CD14-positive monocyte (primary cell): ENCODE measurements at regions not wholly inside any gene's neighbourhood (a gene's known extent, or its start where the extent isn't known, plus 50 kb on each side); places are given as distances from the start of the nearest gene placed in this dataset.

Source experiments
- DNase-seq, 3 donors: peaks; one replicate each; pipeline ENCODE4 v3.0.0-alpha.2; 2011 to 2022
- H2AFZ ChIP-seq: 2 replicates; pipeline ENCODE4 v1.6.0; 2012; ENCODE audit warnings: mild to moderate bottlenecking, low read depth, low read length, inconsistent platforms; ENCODE audit not compliant: insufficient read depth, poor library complexity, severe bottlenecking
- H3K27ac ChIP-seq, 2 donors: 1 replicate in 1 of 2; 2 replicates in 1 of 2; pipeline ENCODE4 v1.5.1; 2012 to 2013; ENCODE audit warnings: low read length in 2 of 2, control low read depth in 1 of 2, inconsistent platforms in 1 of 2, low read depth in 1 of 2, mild to moderate bottlenecking in 1 of 2
- H3K27me3 ChIP-seq, 2 donors: one replicate each; pipeline versions ENCODE4 v1.6.0 to v1.6.1; 2011 to 2013; ENCODE audit warnings: low read length in 2 of 2; ENCODE audit not compliant: control insufficient read depth in 2 of 2, insufficient read depth in 2 of 2
- H3K36me3 ChIP-seq, 2 donors: replicated peaks in 1 of 2; 1 replicate in 1 of 2; 2 replicates in 1 of 2; pipeline versions ENCODE4 v1.5.1 to v1.6.1; 2012 to 2013; ENCODE audit warnings: low read length in 2 of 2, control low read depth in 1 of 2, inconsistent platforms in 1 of 2, mild to moderate bottlenecking in 1 of 2; ENCODE audit not compliant: insufficient read depth in 2 of 2, control insufficient read depth in 1 of 2
- H3K4me1 ChIP-seq, 2 donors: 1 replicate in 1 of 2; 2 replicates in 1 of 2; pipeline versions ENCODE4 v1.5.1 to v1.6.1; 2012 to 2013; ENCODE audit warnings: low read length in 2 of 2, control low read depth in 1 of 2, inconsistent platforms in 1 of 2, mild to moderate bottlenecking in 1 of 2, moderate library complexity in 1 of 2; ENCODE audit not compliant: insufficient read depth in 2 of 2, control insufficient read depth in 1 of 2
- H3K4me2 ChIP-seq: replicated peaks from 2 replicates; pipeline ENCODE3; 2012; ENCODE audit warnings: low read length, moderate library complexity, mild to moderate bottlenecking; ENCODE audit not compliant: poor library complexity, severe bottlenecking; ENCODE audit errors: extremely low read depth
- H3K4me3 ChIP-seq, 3 experiments: fragments of 200-600 bp in 1 of 3; sonication (generic) in 1 of 3; replicated peaks in 1 of 3; 1 replicate in 2 of 3; 2 replicates in 1 of 3; pipeline ENCODE4 v1.5.1; 2011 to 2013; ENCODE audit warnings: low read length in 3 of 3, mild to moderate bottlenecking in 3 of 3, control low read depth in 2 of 3, low read depth in 2 of 3, inconsistent platforms in 1 of 3, moderate library complexity in 1 of 3
- H3K79me2 ChIP-seq: 2 replicates; pipeline ENCODE4 v1.6.0; 2012; ENCODE audit warnings: mild to moderate bottlenecking, control low read depth, inconsistent platforms, low read length, moderate library complexity; ENCODE audit not compliant: insufficient read depth
- H3K9ac ChIP-seq: 2 replicates; pipeline ENCODE4 v1.6.0; 2017; ENCODE audit warnings: low read length, mild to moderate bottlenecking; ENCODE audit not compliant: insufficient read depth, poor library complexity, severe bottlenecking
- H3K9me3 ChIP-seq, 2 donors: replicated peaks in 1 of 2; 1 replicate in 1 of 2; 2 replicates in 1 of 2; pipeline versions ENCODE4 v1.5.1 to v1.6.1; 2012 to 2013; ENCODE audit warnings: low read length in 2 of 2, control low read depth in 1 of 2; ENCODE audit not compliant: control insufficient read depth in 1 of 2, insufficient read depth in 1 of 2
- H4K20me1 ChIP-seq: 2 replicates; pipeline ENCODE4 v1.6.0; 2012; ENCODE audit warnings: mild to moderate bottlenecking, low read length, control low read depth, moderate library complexity; ENCODE audit not compliant: insufficient read depth
- H3K27ac Mint-ChIP-seq, 7 donors: one replicate each; pipeline ENCODE4 v1.8.0; 2020; ENCODE audit warnings: mild to moderate bottlenecking in 7 of 7, mixed read lengths in 7 of 7, moderate library complexity in 6 of 7, inconsistent platforms in 2 of 7
- H3K27me3 Mint-ChIP-seq, 3 donors: one replicate each; pipeline ENCODE4 v1.8.0; 2021 to 2022; ENCODE audit warnings: low read depth in 3 of 3, mild to moderate bottlenecking in 3 of 3, mixed read lengths in 3 of 3, moderate library complexity in 3 of 3, inconsistent platforms in 1 of 3
- H3K36me3 Mint-ChIP-seq, 2 donors: one replicate each; pipeline ENCODE4 v1.8.0; 2020; ENCODE audit warnings: mixed read lengths in 2 of 2, inconsistent platforms in 1 of 2, mild to moderate bottlenecking in 1 of 2
- H3K4me1 Mint-ChIP-seq: one replicate; pipeline ENCODE4 v1.8.0; 2020; ENCODE audit warnings: mild to moderate bottlenecking, mixed read lengths
- H3K4me3 Mint-ChIP-seq, 2 donors: one replicate each; pipeline ENCODE4 v1.8.0; 2020; ENCODE audit warnings: mild to moderate bottlenecking in 2 of 2, mixed read lengths in 2 of 2, moderate library complexity in 1 of 2
- H3K9me3 Mint-ChIP-seq, 7 donors: one replicate each; pipeline ENCODE4 v1.8.0; 2020 to 2022; ENCODE audit warnings: mixed read lengths in 7 of 7, mild to moderate bottlenecking in 6 of 7, moderate library complexity in 6 of 7, inconsistent platforms in 2 of 7
- CTCF ChIP-seq: fragments of 200-600 bp; IDR thresholded peaks from one replicate; pipeline ENCODE4 v1.8.0; 2022; ENCODE audit warnings: antibody characterized with exemption, mild to moderate bottlenecking
- WGBS: methylation state at CpG from one replicate; pipeline ENCODE4 v1.1.5; 2013; ENCODE audit warnings: missing lambda C conversion rate; ENCODE audit not compliant: insufficient coverage; 5-methylcytosine and 5-hydroxymethylcytosine counted together
- intact Hi-C, 2 donors: fragments of 100-400 bp; cut with micrococcal nuclease; formaldehyde crosslinking; loops; one replicate each; pipeline versions ENCODE4 v1.15.0 to v1.15.1; 2023

- H3K4me3 ChIP-seq = no peak overlapping the region
- no peaks in the 10 kb centered on the region for H4K20me1 ChIP-seq
- Mint-ChIP-seq H3K9me3 (peaks cover 0 to 11% (median 3%) of the 10 kb centered on the region in 7 donors), H3K4me1 (no peaks in the 10 kb centered on the region), H3K36me3 (no peaks in the 10 kb centered on the region), H3K27ac (no peak overlapping the region), H3K27me3 (no peaks in the 10 kb centered on the region), H3K4me3 (no peak overlapping the region)
- DNase-seq = no peak
- no peak for TF ChIP-seq CTCF
- H2AFZ ChIP-seq = no peak overlapping the region
- H3K27me3 ChIP-seq = no peaks in the 10 kb centered on the region
- no peak overlapping the region for H3K4me2 ChIP-seq
- H3K9ac ChIP-seq = no peak overlapping the region
- H3K27ac ChIP-seq = no peak overlapping the region
- H3K79me2 ChIP-seq = no peaks in the 10 kb centered on the region
- no peaks in the 10 kb centered on the region for H3K9me3 ChIP-seq
- no peaks in the 10 kb centered on the region for H3K36me3 ChIP-seq
- H3K4me1 ChIP-seq = no peaks in the 10 kb centered on the region
- intact Hi-C loops = no loop called here
These were observed 1662.6 kb upstream of the MIR17HG start for GRCh38 chr13:89684896-89685295.

GRCh38 chr13:89686171-89686570 lies 1661.3 kb upstream of the MIR17HG start:
- no peak overlapping the region for H3K4me3 ChIP-seq
- no peaks in the 10 kb centered on the region for H3K9me3 ChIP-seq
- intact Hi-C loops = no loop called here
- H3K4me2 ChIP-seq = no peak overlapping the region
- no peaks in the 10 kb centered on the region for H3K27me3 ChIP-seq
- H2AFZ ChIP-seq = no peak overlapping the region
- no peak overlapping the region for H3K9ac ChIP-seq
- H3K36me3 ChIP-seq = no peaks in the 10 kb centered on the region
- Mint-ChIP-seq H3K9me3 (peaks cover 0 to 12% (median 3%) of the 10 kb centered on the region in 7 donors), H3K4me1 (no peaks in the 10 kb centered on the region), H3K27me3 (peaks cover 0 to 1% (median 0%) of the 10 kb centered on the region in 3 donors), H3K4me3 (no peak overlapping the region), H3K36me3 (no peaks in the 10 kb centered on the region), H3K27ac (no peak overlapping the region)
- no peak for DNase-seq
- H3K27ac ChIP-seq = no peak overlapping the region
- no CpG with 5 or more reads among the region's 5 CpGs for WGBS
- H3K4me1 ChIP-seq = no peaks in the 10 kb centered on the region
- no peaks in the 10 kb centered on the region for H3K79me2 ChIP-seq
- TF ChIP-seq CTCF = no peak
- no peaks in the 10 kb centered on the region for H4K20me1 ChIP-seq
